ENCODE measurements at regions not wholly inside any gene's neighbourhood (a gene's known extent, or its start where the extent isn't known, plus 50 kb on each side); places are given as distances from the start of the nearest gene placed in this dataset.

- TF ChIP-seq CHD7 (IDR thresholded peaks at IDR 0.05; ENCODE audit: insufficient replicate concordance, low read length) (no peak), ZNF274 (IDR thresholded peaks at IDR 0.05; ENCODE audit: borderline replicate concordance, extremely low read depth, low read length) (no peak), CBX8 (IDR thresholded peaks at IDR 0.05; ENCODE audit: borderline replicate concordance, low read depth, low read length) (no peak), CEBPB (IDR thresholded peaks at IDR 0.05; ENCODE audit: low read depth, low read length) (no peak), SP4 (IDR thresholded peaks at IDR 0.05; ENCODE audit: low read length) (no peak), RBBP5 (IDR thresholded peaks at IDR 0.05; ENCODE audit: borderline replicate concordance, low read depth, low read length) (no peak; the same call in 1 of the 2 replicates), HDAC6 (IDR thresholded peaks at IDR 0.05; ENCODE audit: low read depth, low read length) (no peak)
- TF ChIP-seq, protein P1, sequence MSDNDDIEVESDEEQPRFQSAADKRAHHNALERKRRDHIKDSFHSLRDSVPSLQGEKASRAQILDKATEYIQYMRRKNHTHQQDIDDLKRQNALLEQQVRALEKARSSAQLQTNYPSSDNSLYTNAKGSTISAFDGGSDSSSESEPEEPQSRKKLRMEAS (IDR thresholded peaks at IDR 0.05): peak; percentile 64; the same call in 1 of the 2 replicates
These were observed 104.2 kb upstream of the MVB12B start (continued) for GRCh38 chr9:126222363-126222834.
